H1 (cell line): ENCODE measurements at regions not wholly inside any gene's neighbourhood (a gene's known extent, or its start where the extent isn't known, plus 50 kb on each side); places are given as distances from the start of the nearest gene placed in this dataset.

Experiments
- CBX8 ChIP-seq: fragments of 300-800, 300-1000 bp; sonication (generic); IDR thresholded peaks from 2 replicates; pipeline ENCODE4 v1.7.1; 2016; ENCODE audit warnings: low read depth, low read length, borderline replicate concordance
- EGR1 ChIP-seq: IDR thresholded peaks from 2 replicates; pipeline ENCODE4 v1.6.1; 2011; ENCODE audit warnings: low read depth, low read length, borderline replicate concordance
- GABPA ChIP-seq: IDR thresholded peaks from 2 replicates; pipeline ENCODE4 v1.6.1; 2011; ENCODE audit warnings: mild to moderate bottlenecking, low read length, moderate library complexity, borderline replicate concordance; ENCODE audit not compliant: insufficient read depth
- RBBP5 ChIP-seq: IDR thresholded peaks from 2 replicates; pipeline ENCODE4 v1.7.1; 2012; ENCODE audit warnings: low read depth, mild to moderate bottlenecking, inconsistent platforms, low read length, moderate library complexity, borderline replicate concordance
- TCF12 ChIP-seq: IDR thresholded peaks from 2 replicates; pipeline ENCODE4 v1.6.1; 2011; ENCODE audit warnings: low read depth, mild to moderate bottlenecking, low read length
- ZNF274 ChIP-seq: IDR thresholded peaks from 2 replicates; pipeline ENCODE4 v1.7.0; 2012; ENCODE audit warnings: low read length, borderline replicate concordance; ENCODE audit errors: extremely low read depth

DNA sequence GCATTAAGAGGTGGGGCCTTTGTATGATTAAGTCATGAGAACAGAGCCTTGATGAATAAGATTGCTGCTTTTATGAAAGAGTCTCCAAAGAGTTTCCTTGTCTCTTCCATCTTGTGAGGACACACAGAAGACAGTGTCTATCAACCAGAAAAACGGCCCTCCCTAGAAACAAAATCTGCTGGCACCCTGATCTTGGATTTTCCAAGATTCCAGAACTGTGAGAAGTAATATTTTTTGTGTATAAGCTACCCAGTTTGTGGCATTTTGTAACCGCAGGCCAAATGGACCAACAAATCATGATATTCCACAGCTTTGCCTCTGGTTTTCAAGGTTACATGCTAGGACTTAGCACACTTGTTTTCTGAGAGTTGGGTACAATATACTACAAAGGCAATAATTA is 687.8 kb downstream of the TDRD15 start (continued):
- TF ChIP-seq RBBP5 (no peak), CBX8 (no peak), TCF12 (no peak), GABPA (no peak), EGR1 (no peak), ZNF274 (no peak)
- TF ChIP-seq, all 59 proteins: peak for 0
